RWPE1 (cell line): ENCODE measurements at regions not wholly inside any gene's neighbourhood (a gene's known extent, or its start where the extent isn't known, plus 50 kb on each side); places are given as distances from the start of the nearest gene placed in this dataset.

Source experiments
- CTCF ChIA-PET: fragments of 350-600 bp; sonication (Branson Sonifier 250); formaldehyde crosslinking; extraction: SDS; loops from one replicate; lab custom pipeline; 2021; lab: Yijun Ruan, JAX
- POLR2A ChIA-PET: fragments of 400-600 bp; formaldehyde crosslinking; extraction: SDS; loops from one replicate; lab custom pipeline; 2020; ENCODE audit warnings: antibody characterized with exemption; ENCODE audit not compliant: low non-redundant PET; lab: Yijun Ruan, JAX
- DNase-seq: peaks from one replicate; pipeline ENCODE4 v3.0.0; 2012; ENCODE audit warnings: low spot score
- H3K27ac ChIP-seq: fragments of 450-650 bp; 2 replicates; pipeline ENCODE4 v1.5.1; 2017
- CTCF ChIP-seq: fragments of 450-650 bp; conservative IDR thresholded peaks from 2 replicates; pipeline ENCODE4 v1.5.1; 2017; ENCODE audit warnings: low read depth, mild to moderate bottlenecking

GRCh38 chr7:48703466-48703865 lies 220.9 kb upstream of the CDC14C start:
- TF ChIP-seq CTCF, result no peak
- no peak overlapping the region for H3K27ac ChIP-seq
- ChIA-PET CTCF (no interaction called here), POLR2A (no interaction called here)
- no peak for DNase-seq

- no peak for TF ChIP-seq CTCF
- ChIA-PET CTCF (no interaction called here), POLR2A (no interaction called here)
- no peak for DNase-seq
- H3K27ac ChIP-seq, result no peak overlapping the region
Observed at GRCh38 chr7:48708122-48708521, 216.2 kb upstream of the CDC14C start.

DNA sequence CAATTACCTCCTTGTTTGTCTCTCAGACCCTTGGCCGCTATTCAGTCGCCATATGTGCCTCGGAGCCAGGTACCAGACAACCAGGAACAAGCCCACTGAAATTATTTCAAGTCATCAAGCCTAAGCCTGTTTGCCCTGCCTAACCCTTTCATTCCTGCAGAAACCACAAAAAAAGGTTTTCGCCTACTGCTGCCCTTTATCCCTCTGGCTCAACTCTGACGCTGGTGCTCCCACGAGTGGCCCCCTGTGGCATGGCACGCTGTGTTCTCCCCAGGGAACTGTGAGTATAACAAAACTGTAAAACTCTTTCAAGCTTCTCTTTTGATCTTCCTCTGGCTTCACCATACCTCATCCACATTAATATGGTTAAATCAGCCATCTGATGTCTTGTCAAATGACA lies 215.7 kb upstream of the CDC14C start:
- TF ChIP-seq CTCF, result no peak
- CTCF ChIA-PET, result no interaction called here
- DNase-seq, result peak; percentile 7
- H3K27ac ChIP-seq, result no peak overlapping the region
- POLR2A ChIA-PET, result no interaction called here

GRCh38 chr7:48710995-48711394 lies 213.4 kb upstream of the CDC14C start:
- DNase-seq, result no peak
- POLR2A ChIA-PET, result no interaction called here
- CTCF ChIA-PET, result interaction anchor here (0.6 kb wide), 1 partner anchor 333 kb away, joined by 3 read pairs; no protein-coding TSS in a partner anchor
- no peak overlapping the region for H3K27ac ChIP-seq
- no peak for TF ChIP-seq CTCF

GRCh38 chr7:48718731-48719378 lies 205.5 kb upstream of the CDC14C start:
- ChIA-PET POLR2A (no interaction called here), CTCF (no interaction called here)
- TF ChIP-seq CTCF, result no peak
- DNase-seq, result no peak
- H3K27ac ChIP-seq, result no peak overlapping the region

GRCh38 chr7:48728799-48729198 lies 195.5 kb upstream of the CDC14C start:
- no peak for TF ChIP-seq CTCF
- DNase-seq, result no peak
- no peak overlapping the region for H3K27ac ChIP-seq
- ChIA-PET CTCF (interaction anchor here (0.6 kb wide), 1 partner anchor 316 kb away, joined by 3 read pairs; no protein-coding TSS in a partner anchor), POLR2A (no interaction called here)
